ENCODE measurements at regions not wholly inside any gene's neighbourhood (a gene's known extent, or its start where the extent isn't known, plus 50 kb on each side); places are given as distances from the start of the nearest gene placed in this dataset.

GRCh38 chr16:51085271-51085670, 65.8 kb downstream of the SALL1 start:
- no peak for DNase-seq

- DNase-seq: no peak
These were observed 66.8 kb downstream of the SALL1 start for GRCh38 chr16:51084074-51084928.

DNA sequence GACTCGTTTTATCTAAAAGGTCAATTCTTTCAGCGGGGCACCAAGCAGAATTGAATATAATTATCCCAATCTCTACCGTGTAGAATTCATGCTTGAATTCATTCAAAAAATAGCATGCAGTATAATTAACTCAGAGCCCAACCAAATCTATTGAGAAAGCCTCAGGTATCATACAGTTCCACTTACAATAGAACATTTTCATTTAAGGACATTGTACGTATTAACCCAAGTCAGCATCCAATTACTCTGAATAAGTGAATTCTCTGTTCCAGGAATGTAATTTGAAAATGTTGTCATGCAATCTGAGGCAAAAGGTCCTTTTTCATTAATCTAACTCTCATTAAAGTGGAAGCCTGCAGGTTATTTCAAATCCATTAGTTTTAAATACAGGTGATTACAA, 78.5 kb downstream of the SALL1 start:
- no peak for DNase-seq

DNA sequence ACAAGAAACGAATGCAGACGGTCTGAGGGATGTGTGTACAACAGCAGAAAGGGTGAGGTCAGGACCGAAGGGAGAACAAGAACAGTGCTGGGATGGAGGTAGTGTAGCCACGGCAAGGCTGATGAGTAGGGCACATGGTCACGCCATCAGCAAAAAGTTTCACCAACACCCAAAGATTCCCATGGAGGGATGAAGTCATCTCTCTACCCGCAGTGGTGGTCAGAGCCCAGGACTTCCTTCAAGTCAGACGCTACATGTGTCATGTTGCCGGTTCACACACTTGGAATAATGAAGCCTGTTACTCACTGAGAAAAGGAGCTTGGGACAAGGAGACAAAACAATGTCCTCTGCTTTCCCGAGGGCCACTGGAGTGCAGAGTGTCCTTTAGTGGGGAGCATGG, 79.7 kb downstream of the SALL1 start:
- no peak for DNase-seq

GRCh38 chr16:51067352-51067751, 83.7 kb downstream of the SALL1 start:
- DNase-seq: no peak

DNA sequence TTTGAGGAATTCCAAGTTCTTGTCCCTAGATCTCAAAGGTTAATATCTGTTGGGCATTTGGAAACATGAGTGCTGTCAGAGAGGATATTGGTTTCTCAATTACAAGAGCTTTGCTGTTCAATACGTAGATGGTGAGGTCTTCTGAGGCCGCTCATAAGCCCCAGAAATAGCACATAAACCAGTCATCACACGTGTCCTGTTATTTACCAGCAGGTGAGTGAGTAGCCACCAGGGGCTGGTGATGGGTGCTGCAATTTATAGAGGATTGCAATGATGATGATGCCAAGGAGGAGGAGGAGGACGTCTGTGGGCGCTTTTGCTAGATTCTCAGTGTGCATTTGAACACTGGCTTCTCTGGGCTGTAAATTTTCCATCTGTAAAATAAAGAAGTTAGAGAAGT, 89.0 kb downstream of the SALL1 start:
- no peak for DNase-seq

- DNase-seq: no peak
These were observed 89.7 kb downstream of the SALL1 start for GRCh38 chr16:51061328-51061727.

- no peak for DNase-seq
These were observed 93.1 kb downstream of the SALL1 start for GRCh38 chr16:51057969-51058337.

DNA sequence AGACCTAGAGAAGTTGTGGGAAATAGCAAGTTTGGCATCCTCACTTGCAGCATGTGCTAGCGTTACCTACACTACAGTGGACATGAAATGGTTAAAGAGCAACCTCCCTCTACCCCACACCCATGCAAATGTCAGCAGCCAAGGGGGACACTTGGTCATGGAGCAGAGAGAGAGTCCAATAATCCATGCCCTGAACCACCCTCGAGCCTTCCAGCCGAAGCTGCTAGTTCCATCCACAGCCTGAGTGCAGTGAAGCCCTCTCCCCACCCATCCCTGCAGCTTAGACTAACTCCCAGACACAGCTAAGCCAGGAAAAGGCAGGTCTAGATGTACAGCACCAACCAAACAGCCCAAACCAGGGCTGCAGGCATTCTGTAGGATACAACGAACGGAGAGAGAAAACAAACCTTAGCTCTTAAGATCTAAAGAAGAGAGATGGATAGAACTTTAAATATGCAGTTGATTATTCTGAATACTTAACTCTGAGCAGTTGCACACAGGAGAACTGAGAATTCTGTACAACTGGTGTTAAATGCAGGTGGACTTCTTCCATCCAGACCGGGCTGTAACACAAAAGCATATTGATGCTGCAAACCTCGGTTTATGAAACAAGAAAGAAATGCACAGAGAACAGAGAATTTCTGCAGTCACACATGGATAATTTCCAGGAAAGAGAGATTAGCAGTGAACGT, 93.8 kb downstream of the SALL1 start:
- no peak for DNase-seq

GRCh38 chr16:51056331-51056730, 94.7 kb downstream of the SALL1 start:
- DNase-seq: no peak

DNA sequence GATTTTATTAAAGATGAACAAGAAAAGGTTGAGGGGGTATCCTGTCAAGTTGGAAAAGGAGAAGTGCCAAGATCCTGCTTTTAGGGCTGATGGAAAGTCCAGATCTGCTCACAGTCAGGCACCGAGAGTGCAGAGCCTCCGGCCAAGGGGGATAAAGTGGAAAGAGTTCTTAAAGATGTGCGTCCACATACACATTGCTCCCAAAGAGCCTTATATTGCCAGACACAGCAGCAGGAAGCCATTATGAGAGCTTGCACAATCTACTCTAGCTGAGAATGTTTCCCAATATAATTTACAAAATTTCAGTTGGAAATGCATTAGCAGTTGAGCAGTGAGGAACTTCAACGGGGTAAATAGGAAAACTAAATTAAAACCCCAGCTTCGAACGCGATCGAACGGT, 95.6 kb downstream of the SALL1 start:
- no peak for DNase-seq

DNA sequence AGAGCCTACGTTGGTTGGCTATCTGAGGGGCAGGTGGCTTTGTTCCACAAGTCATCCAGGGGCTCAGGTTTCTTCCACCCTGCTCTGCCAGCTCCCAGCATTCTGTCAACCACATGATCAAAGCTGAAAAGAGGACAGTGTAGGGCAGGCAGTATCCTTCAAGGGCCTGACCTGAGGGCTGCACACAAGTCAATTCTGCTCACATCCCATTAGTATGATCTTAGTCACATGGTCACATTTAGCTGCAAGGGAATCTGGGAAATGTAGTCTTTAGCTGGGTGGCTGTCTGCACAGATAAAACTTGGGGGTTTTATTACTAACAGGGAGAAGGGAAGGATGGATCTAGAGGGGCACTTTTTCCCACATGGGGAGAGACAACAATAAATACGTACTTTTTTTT, 97.3 kb downstream of the SALL1 start:
- no peak for DNase-seq

DNA sequence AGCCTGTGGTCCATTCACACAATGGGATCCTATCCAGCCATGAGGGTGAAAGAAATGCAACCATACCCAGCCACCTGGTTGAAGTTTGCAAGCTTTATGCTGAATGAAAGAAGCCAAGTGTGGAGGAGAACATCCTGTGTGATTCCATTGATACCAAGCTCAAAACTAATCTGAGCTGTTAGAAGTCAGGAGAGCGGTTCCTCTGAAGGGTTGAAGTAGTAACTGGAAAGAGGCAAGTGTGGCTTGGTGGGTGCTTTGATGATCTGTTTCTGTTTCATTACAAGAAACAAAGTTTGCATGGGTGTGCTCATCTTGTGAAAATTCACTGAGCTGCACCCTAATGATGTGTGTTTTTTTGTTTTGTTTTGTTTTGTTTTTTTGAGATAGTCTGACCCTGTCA, 99.4 kb downstream of the SALL1 start:
- DNase-seq: no peak

DNA sequence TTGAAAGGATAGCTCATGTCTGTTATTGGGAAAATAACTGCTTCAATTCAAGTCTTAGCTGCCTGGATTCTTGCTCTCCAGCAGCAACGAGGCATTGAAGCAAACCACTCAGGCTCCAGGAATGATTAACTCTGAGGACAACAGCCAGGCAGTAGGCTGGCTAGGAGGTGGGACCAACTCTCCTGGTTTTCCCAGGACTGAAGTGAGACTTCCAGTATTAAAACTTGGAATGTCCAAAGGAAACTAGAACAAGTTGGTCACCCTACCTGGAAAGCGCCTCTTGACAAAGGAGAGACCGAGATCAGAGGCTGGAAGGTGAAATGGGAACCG, 100.7 kb downstream of the SALL1 start:
- DNase-seq: no peak

DNA sequence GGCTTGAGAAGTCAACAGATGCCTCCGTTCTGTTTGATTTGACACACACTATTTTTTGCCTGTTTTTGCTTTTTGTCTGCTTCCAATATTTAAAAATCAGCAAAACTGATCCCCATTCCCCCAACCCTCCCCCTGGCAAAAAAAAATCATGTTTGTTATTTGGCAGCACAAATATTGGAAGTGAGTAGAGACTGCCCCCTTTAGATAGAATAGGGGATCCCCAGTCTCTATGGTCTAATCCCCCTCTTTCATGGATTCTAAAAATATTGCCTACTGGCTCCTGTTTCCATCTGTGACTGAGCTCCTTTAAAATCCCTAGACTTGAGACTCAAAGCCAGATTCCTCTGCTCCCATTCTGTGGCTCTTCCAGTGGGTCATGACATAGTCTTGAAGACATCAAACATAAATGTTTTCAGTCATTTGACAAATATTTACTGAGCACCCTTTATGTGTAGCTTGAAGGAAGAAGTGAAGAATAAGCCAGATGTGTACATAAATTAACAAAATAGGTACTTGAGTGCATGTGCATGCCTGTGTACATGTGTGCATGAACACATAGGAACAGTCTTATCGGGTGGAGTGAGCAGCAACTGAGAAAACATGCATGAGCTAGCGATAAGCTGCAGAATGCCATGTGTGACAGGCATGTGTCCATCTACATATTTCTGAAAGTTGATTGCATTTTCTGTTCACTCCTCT, 101.2 kb downstream of the SALL1 start:
- no peak for DNase-seq

DNA sequence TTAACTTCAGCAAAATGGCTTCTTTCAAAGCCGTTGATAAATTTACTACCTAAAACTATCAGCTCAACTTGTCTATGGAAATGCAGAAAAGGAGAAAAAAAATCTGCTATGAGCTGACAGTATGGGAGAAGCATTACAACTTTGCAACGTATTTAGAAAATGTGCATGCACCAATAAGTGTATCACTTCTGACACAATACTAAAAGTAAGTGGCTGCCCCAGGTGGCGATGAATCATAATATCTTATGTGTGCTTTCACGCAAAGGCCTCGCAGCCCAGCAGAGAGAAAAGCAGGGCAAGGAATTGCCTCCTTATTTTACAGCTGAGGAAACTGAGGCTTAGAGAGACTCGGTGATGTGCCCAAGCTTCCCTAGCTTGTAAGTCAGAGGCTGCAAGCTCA, 101.8 kb downstream of the SALL1 start:
- no peak for DNase-seq

DNA sequence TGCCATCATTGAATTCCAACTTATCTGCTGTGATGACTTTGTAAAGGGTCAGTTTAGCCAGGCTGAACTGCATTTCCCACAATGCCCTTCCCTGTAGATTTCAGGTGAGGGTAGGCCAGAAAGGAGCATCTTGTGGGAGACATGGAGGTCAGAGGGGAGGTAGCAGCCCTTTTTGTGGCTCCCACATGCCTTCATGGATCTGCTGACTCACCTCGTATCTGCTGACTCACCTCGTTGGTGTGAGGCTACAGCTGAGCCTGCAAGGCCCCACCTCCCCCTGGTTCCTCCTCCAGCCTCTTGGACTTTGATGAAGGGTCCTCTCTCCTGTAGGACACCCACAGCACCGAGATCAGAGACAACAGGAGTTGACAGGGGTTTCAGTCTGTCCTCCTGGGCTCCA, 102.5 kb downstream of the SALL1 start:
- DNase-seq: peak; percentile 7

DNA sequence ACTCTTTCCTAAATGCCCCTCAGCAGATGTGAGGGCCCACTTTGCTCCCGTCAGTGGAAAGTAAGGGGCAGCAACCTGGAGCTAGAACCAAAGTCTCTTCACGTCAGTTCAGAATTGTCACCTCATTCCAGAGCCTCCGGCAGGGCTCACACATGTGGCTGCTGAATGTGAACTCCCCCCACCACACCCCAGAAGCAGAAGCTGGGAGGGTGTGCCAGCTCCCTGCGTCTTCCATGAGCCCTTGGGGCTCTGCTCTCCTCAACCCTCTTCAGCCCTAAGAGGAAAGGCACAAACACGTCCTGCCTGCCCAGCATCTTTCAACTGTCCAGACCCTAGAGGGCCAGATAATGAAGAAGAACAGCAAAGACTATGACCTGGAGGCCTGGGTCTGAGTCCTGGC, 105.3 kb downstream of the SALL1 start:
- DNase-seq: no peak

- DNase-seq: no peak
These were observed 105.9 kb downstream of the SALL1 start for GRCh38 chr16:51045186-51045585.

DNA sequence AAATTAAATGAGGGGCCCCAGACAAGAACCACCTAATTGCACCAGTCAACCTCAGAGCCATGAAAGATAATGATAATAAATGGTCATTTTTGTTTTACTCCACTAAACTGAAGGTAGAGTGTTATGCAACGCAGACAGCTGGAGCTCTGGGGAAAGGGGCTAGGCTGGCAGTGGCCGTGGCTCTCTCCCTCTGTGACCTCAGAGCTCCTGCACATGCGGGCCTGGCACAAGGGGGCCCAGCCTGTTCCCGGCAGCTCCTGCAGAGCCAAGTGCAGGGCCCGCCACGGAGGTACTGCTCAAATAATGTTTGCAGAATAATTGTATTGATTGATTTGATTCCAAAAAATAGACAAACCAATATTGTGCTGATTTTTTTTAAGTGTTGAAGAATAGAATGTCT, 109.5 kb downstream of the SALL1 start:
- no peak for DNase-seq

GRCh38 chr16:51040637-51041036, 110.4 kb downstream of the SALL1 start:
- no peak for DNase-seq

GRCh38 chr16:51039638-51040331, 111.3 kb downstream of the SALL1 start:
- DNase-seq: no peak

DNA sequence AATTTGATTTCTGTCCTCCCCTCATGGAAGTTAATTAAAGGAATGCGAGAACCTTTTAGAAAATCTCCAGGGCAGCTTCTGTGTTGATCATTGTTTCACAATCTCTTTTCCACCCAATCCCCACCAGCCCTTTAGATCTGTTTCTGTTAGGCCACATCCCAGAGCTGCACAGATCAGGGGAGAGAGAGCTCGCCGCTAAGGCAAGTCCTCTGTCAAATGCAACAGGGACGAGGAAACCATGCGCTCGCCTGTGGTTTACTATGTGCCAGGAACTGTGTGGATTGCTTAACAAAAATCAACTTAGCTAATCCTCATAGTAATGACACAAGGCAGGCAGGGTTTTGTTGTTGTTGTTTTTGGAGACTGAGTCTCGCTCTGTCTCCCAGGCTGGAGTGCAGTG, 115.4 kb downstream of the SALL1 start:
- DNase-seq: no peak

DNA sequence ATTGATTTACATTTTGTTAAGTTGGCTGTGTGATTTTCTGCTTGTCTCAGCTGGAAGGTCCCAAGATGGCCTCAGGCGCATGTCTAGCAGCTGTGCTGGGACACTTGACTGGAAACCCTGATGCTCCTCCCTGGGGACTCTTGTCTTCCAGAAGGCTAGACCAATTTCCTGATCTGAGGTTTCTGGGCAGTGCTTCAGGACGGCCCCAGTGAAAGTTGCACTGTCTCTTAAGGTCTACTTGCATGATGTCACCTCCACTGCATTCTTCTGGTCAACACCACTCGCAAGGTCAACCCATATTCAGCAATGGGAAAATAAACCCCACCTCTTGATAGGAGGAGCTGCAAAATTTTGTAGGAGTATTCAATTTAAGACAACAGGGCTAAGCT, 116.0 kb downstream of the SALL1 start:
- DNase-seq: no peak

Measured in hematopoietic multipotent progenitor cell treated with erythropoietin and hydrocortisone succinate and interleukin-3 and kit ligand, for 8 days (in vitro differentiated cells).